ENCODE measurements at regions not wholly inside any gene's neighbourhood (a gene's known extent, or its start where the extent isn't known, plus 50 kb on each side); places are given as distances from the start of the nearest gene placed in this dataset.

DNA sequence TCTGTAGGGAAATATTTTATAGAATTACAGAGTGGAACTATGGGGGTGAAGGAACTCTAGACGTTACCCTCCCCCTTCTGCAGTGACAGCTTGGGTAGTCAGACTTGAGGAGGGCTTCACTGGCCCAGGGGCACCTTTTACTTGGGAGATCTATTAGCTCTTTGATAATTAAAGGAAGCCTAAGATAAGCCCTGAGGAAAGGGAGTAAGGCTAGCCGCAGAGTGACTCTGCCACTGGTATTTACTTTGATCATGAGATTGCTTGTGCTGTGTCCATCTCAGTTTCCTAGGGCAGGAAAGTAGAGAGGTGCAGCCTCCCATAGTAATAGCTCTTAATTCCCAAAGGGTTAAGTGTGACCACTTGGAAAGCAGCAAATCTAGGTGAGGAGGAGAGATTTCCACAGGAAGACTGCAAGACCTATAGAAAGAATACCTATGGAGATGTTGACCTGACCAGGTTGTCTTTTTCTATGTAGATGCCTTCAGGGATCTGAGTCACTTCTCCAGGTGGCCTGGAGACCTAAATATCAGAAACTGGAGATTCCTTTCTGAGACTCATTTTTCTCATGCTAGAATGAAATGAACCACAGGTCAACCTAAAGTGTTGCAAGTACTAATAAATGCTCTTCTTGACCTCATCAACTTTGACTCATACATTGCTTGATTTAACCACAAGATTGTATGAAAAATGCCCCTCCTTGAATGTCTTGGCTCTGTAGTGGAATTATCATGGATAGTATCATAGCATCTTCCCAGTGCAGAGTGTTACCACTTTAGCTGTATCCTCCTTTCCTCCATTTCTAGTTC is 447.3 kb upstream of the GHITM start:
- no peak for DNase-seq (ENCODE audit: low read depth, low spot score)
- Mint-ChIP-seq H3K9me3 (no peaks in the 10 kb centered on the region), H3K4me3 (no peak overlapping the region), H3K27me3 (ENCODE audit: low read depth) (no peaks in the 10 kb centered on the region), H3K27ac (ENCODE audit: unreplicated experiment) (no peak overlapping the region), H3K4me1 (no peaks in the 10 kb centered on the region), H3K36me3 (ENCODE audit: low read depth) (no peaks in the 10 kb centered on the region)
- no peak for TF ChIP-seq CTCF (conservative IDR thresholded peaks at IDR 0.05)

DNA sequence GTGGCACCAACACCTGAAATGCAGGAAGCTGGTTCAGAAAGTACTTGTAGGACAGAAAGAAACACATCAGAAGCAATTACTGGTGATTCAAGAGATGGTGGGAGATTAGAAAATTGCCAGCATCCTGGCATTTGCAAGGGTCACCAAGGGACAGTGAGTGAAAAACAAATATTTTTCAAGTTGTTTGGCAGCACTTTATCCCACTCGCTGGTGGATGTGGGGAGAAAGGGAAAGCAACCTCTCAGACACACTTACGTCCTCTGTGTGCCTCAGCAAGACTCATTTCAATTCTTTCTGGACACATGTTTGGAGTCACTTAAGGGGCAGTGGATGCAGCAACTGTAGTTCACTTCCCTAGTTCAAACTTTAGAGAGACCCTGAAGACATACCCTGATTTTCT is 440.4 kb upstream of the GHITM start:
- Mint-ChIP-seq H3K4me3 (no peak overlapping the region), H3K36me3 (ENCODE audit: low read depth) (no peaks in the 10 kb centered on the region), H3K9me3 (no peaks in the 10 kb centered on the region), H3K27ac (ENCODE audit: unreplicated experiment) (no peak overlapping the region), H3K27me3 (ENCODE audit: low read depth) (no peaks in the 10 kb centered on the region), H3K4me1 (peaks cover 33% of the 10 kb centered on the region)
- DNase-seq (ENCODE audit: low read depth, low spot score) = no peak
- no peak for TF ChIP-seq CTCF (conservative IDR thresholded peaks at IDR 0.05)

DNA sequence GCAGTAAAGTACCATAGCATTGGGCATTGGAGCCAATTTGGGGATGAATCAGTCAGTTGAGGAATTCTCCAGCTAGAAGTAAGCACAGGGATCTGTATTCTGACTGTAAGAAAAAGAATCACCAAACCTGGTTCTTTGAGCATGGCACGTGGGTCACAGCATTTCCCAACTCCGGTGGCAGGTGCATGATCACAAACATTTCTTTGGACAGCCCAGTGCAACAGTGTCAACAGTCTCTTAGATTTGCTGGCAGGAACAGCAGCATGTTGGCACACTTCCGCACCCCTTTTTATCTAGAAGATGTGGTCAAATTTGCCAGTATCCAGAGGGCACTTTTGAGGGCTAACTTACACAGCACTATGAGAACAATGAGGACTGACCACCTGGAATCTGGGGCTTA is 437.5 kb upstream of the GHITM start:
- Mint-ChIP-seq H3K27me3 (ENCODE audit: low read depth) (no peaks in the 10 kb centered on the region), H3K4me1 (peaks cover 42% of the 10 kb centered on the region), H3K9me3 (no peaks in the 10 kb centered on the region), H3K27ac (ENCODE audit: unreplicated experiment) (no peak overlapping the region), H3K4me3 (no peak overlapping the region), H3K36me3 (ENCODE audit: low read depth) (no peaks in the 10 kb centered on the region)
- no peak for TF ChIP-seq CTCF (conservative IDR thresholded peaks at IDR 0.05)
- DNase-seq (ENCODE audit: low read depth, low spot score) = no peak

DNA sequence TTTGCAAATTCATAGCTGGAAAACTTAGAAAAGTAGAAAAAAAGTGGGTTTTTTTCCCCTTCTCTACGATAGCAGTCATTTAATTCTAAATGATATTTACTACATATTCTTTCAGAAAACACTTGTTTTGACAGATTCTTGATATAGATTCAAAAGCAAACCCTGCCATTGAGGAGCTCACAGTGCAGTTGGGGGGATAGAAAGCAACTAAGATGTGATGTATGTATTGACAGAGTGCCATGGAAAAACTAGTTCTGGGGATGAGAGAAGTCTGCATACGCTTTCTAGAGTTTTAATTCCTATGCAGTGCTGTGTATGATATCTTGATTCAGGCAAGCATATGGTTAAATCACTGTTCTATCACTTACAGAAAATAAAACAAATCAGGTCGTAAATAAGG is 436.6 kb upstream of the GHITM start:
- TF ChIP-seq CTCF (conservative IDR thresholded peaks at IDR 0.05) = no peak
- no peaks in the 10 kb centered on the region for H3K9me3 Mint-ChIP-seq
- no peaks in the 10 kb centered on the region for H3K27me3 Mint-ChIP-seq (ENCODE audit: low read depth)

DNA sequence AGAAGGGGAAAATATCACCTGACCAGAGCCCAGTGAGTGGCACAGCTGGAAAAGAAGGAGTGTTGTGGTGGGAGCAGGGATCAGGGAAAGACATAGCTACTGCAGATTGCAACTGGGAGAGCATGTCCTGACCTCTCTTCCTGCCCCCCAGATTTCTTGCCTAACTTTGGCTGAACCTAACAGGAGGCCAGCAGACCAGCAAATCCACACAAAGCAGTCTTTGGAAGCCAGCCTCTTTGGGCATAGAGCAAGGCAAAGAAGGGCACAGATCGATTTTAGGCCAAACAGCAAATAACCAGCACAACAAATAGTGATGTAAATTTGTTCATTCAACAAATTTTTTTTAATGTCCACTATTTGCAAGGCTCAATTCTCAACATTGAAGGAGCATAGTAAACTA is 433.2 kb upstream of the GHITM start:
- Mint-ChIP-seq H3K9me3 (no peaks in the 10 kb centered on the region), H3K27ac (ENCODE audit: unreplicated experiment) (no peak overlapping the region), H3K4me1 (peaks cover 31% of the 10 kb centered on the region), H3K36me3 (ENCODE audit: low read depth) (no peaks in the 10 kb centered on the region), H3K27me3 (ENCODE audit: low read depth) (no peaks in the 10 kb centered on the region), H3K4me3 (no peak overlapping the region)
- DNase-seq (ENCODE audit: low read depth, low spot score) = no peak
- TF ChIP-seq CTCF (conservative IDR thresholded peaks at IDR 0.05) = no peak

More for the DNA sequence above, 436.6 kb upstream of the GHITM start:
- Mint-ChIP-seq H3K4me3 (no peak overlapping the region), H3K27ac (ENCODE audit: unreplicated experiment) (no peak overlapping the region), H3K36me3 (ENCODE audit: low read depth) (no peaks in the 10 kb centered on the region), H3K4me1 (peaks cover 47% of the 10 kb centered on the region)
- DNase-seq (ENCODE audit: low read depth, low spot score) = no peak
